NCI-H2081 (cell line): ENCODE measurements at regions not wholly inside any gene's neighbourhood (a gene's known extent, or its start where the extent isn't known, plus 50 kb on each side); places are given as distances from the start of the nearest gene placed in this dataset.

Source experiments
- DNase-seq, 2 experiments: peaks; one replicate each; lab custom pipeline; 2025; lab: John Stamatoyannopoulos, UW

GRCh38 chr20:57876163-57876562 is 166.3 kb upstream of the PMEPA1 start:
- no peak for DNase-seq

- DNase-seq: no peak
Observed at GRCh38 chr20:57874141-57874540, 164.3 kb upstream of the PMEPA1 start.

GRCh38 chr20:57872816-57873409 is 163.1 kb upstream of the PMEPA1 start:
- no peak for DNase-seq

GRCh38 chr20:57871237-57871632 is 161.4 kb upstream of the PMEPA1 start:
- DNase-seq: no peak

- DNase-seq: no peak
Observed at GRCh38 chr20:57870597-57871236, 160.9 kb upstream of the PMEPA1 start.

GRCh38 chr20:57869951-57870315 is 160.1 kb upstream of the PMEPA1 start:
- DNase-seq: no peak

- no peak for DNase-seq
Observed at GRCh38 chr20:57869291-57869950, 159.6 kb upstream of the PMEPA1 start.

- no peak for DNase-seq
Observed at GRCh38 chr20:57868310-57868709, 158.5 kb upstream of the PMEPA1 start.

GRCh38 chr20:57867807-57868206 is 158.0 kb upstream of the PMEPA1 start:
- no peak for DNase-seq

GRCh38 chr20:57867181-57867803 is 157.5 kb upstream of the PMEPA1 start:
- no peak for DNase-seq

GRCh38 chr20:57866250-57867106 is 156.7 kb upstream of the PMEPA1 start:
- no peak for DNase-seq

- DNase-seq: no peak
Observed at GRCh38 chr20:57865266-57865665, 155.5 kb upstream of the PMEPA1 start.

GRCh38 chr20:57860576-57860975 is 150.8 kb upstream of the PMEPA1 start:
- DNase-seq: no peak

- DNase-seq: no peak
Observed at GRCh38 chr20:57857969-57858368, 148.2 kb upstream of the PMEPA1 start.

GRCh38 chr20:57857118-57857517 is 147.3 kb upstream of the PMEPA1 start:
- no peak for DNase-seq

GRCh38 chr20:57856658-57857057 is 146.8 kb upstream of the PMEPA1 start:
- no peak for DNase-seq

GRCh38 chr20:57851796-57852195 is 142.0 kb upstream of the PMEPA1 start:
- no peak for DNase-seq

GRCh38 chr20:57851025-57851682 is 141.3 kb upstream of the PMEPA1 start:
- DNase-seq: no peak

- DNase-seq: no peak
Observed at GRCh38 chr20:57849521-57850215, 139.9 kb upstream of the PMEPA1 start.

- no peak for DNase-seq
Observed at GRCh38 chr20:57849121-57849520, 139.3 kb upstream of the PMEPA1 start.

- no peak for DNase-seq
Observed at GRCh38 chr20:57848282-57848681, 138.5 kb upstream of the PMEPA1 start.
